Natural killer cell (primary cell): ENCODE measurements at regions not wholly inside any gene's neighbourhood (a gene's known extent, or its start where the extent isn't known, plus 50 kb on each side); places are given as distances from the start of the nearest gene placed in this dataset.

Experiments
- ATAC-seq, 3 donors: fragments of 150-1000 bp in 2 of 3; fragments of 200-7000 bp in 1 of 3; cut with Tn5 transposase; 1 replicate in 1 of 3; 2 replicates in 2 of 3; pipeline ENCODE4 v1.10.0; 2021; ENCODE audit warnings: mild to moderate bottlenecking in 2 of 3, moderate library complexity in 2 of 3
- DNase-seq, 2 donors: peaks; one replicate each; pipeline versions ENCODE4 v3.0.0 to v3.0.0-alpha.2; 2013 to 2021; ENCODE audit warnings: mixed read lengths in 1 of 2
- H3K27ac ChIP-seq: one replicate; pipeline ENCODE4 v1.5.1; 2013; ENCODE audit warnings: mild to moderate bottlenecking, low read length
- H3K27me3 ChIP-seq: one replicate; pipeline ENCODE4 v1.6.1; 2013; ENCODE audit warnings: low read length; ENCODE audit not compliant: control insufficient read depth, insufficient read depth
- H3K36me3 ChIP-seq: one replicate; pipeline ENCODE4 v1.6.1; 2013; ENCODE audit warnings: low read length; ENCODE audit not compliant: control insufficient read depth, insufficient read depth
- H3K4me1 ChIP-seq: one replicate; pipeline ENCODE4 v1.6.1; 2013; ENCODE audit warnings: low read length; ENCODE audit not compliant: control insufficient read depth, insufficient read depth
- H3K4me3 ChIP-seq: one replicate; pipeline ENCODE4 v1.5.1; 2013; ENCODE audit warnings: low read length
- H3K9me3 ChIP-seq: one replicate; pipeline ENCODE4 v1.6.1; 2013; ENCODE audit warnings: low read length; ENCODE audit not compliant: control insufficient read depth, insufficient read depth
- H3K27ac Mint-ChIP-seq, 2 donors: one replicate each; pipeline ENCODE4 v1.8.0; 2022; ENCODE audit warnings: mild to moderate bottlenecking in 2 of 2, mixed read lengths in 2 of 2, moderate library complexity in 1 of 2
- H3K27me3 Mint-ChIP-seq, 2 donors: one replicate each; pipeline ENCODE4 v1.8.0; 2022; ENCODE audit warnings: low read depth in 2 of 2, mixed read lengths in 2 of 2
- H3K36me3 Mint-ChIP-seq: one replicate; pipeline ENCODE4 v1.8.0; 2022; ENCODE audit warnings: mixed read lengths
- H3K4me1 Mint-ChIP-seq, 2 donors: one replicate each; pipeline ENCODE4 v1.8.0; 2022; ENCODE audit warnings: mixed read lengths in 2 of 2
- H3K4me3 Mint-ChIP-seq: one replicate; pipeline ENCODE4 v1.8.0; 2022; ENCODE audit warnings: mild to moderate bottlenecking, moderate library complexity, mixed read lengths
- H3K9me3 Mint-ChIP-seq, 2 donors: one replicate each; pipeline ENCODE4 v1.8.0; 2022; ENCODE audit warnings: mixed read lengths in 2 of 2
- CTCF ChIP-seq: fragments of 200-600 bp; IDR thresholded peaks from one replicate; pipeline ENCODE4 v1.8.0; 2022; ENCODE audit warnings: antibody characterized with exemption
- WGBS: methylation state at CpG from one replicate; pipeline ENCODE4 v1.1.7; 2013; ENCODE audit warnings: missing lambda C conversion rate; ENCODE audit not compliant: insufficient coverage; 5-methylcytosine and 5-hydroxymethylcytosine counted together
- intact Hi-C: fragments of 100-400 bp; cut with micrococcal nuclease; formaldehyde crosslinking; loops from one replicate; pipeline ENCODE4 v1.14.2; 2022

GRCh38 chr13:53138376-53139036, 109.9 kb downstream of the OLFM4 start:
- Histone ChIP-seq H3K4me1 (no peaks in the 10 kb centered on the region), H3K4me3 (no peak overlapping the region), H3K27ac (no peak overlapping the region), H3K27me3 (no peaks in the 10 kb centered on the region), H3K9me3 (no peaks in the 10 kb centered on the region), H3K36me3 (no peaks in the 10 kb centered on the region)
- intact Hi-C loops = no loop called here
- no peak for DNase-seq
- WGBS = 91% methylated on average over 12 of the region's 14 CpGs
- ATAC-seq = no peak
- no peaks in the 10 kb centered on the region for H3K4me1 Mint-ChIP-seq
- H3K4me3 Mint-ChIP-seq = no peak overlapping the region
- no peak for TF ChIP-seq CTCF
- H3K36me3 Mint-ChIP-seq = no peaks in the 10 kb centered on the region
- no peaks in the 10 kb centered on the region for H3K9me3 Mint-ChIP-seq
- H3K27me3 Mint-ChIP-seq = no peaks in the 10 kb centered on the region
- no peak overlapping the region for H3K27ac Mint-ChIP-seq

DNA sequence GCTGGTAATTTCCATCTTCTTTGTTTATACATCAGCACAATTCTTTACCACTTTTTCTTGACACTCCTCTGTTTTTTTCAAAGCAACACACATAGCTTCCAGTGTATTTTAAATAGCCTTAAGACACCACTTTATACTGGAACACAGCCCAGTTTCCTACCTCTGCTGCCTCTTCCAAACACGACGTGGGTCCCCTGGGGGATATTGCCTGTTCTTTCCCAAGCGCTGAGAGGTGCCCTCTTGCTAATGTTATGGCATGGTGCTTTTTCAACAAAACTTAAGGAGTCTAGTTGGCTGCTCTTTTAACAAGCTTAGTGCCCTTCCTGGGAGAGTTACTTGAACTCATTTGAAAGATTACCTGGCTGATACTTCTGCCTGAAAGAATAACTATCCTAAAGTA, 112.7 kb downstream of the OLFM4 start:
- no peak for ATAC-seq
- H3K27ac Mint-ChIP-seq = no peak overlapping the region
- no peak overlapping the region for H3K4me3 Mint-ChIP-seq
- no peaks in the 10 kb centered on the region for H3K36me3 ChIP-seq
- peaks cover 5 to 7% of the 10 kb centered on the region in 2 donors for H3K27me3 Mint-ChIP-seq
- no peaks in the 10 kb centered on the region for H3K4me1 ChIP-seq
- no peaks in the 10 kb centered on the region for H3K9me3 ChIP-seq
- H3K36me3 Mint-ChIP-seq = no peaks in the 10 kb centered on the region
- no peaks in the 10 kb centered on the region for H3K27me3 ChIP-seq
- H3K4me1 Mint-ChIP-seq = no peaks in the 10 kb centered on the region
- no peak overlapping the region for H3K4me3 ChIP-seq
- no peak for TF ChIP-seq CTCF
- no peaks in the 10 kb centered on the region for H3K9me3 Mint-ChIP-seq
- H3K27ac ChIP-seq = no peak overlapping the region
- no peak for DNase-seq
- WGBS = 76% methylated on average over 3 of the region's 3 CpGs
- intact Hi-C loops = no loop called here

DNA sequence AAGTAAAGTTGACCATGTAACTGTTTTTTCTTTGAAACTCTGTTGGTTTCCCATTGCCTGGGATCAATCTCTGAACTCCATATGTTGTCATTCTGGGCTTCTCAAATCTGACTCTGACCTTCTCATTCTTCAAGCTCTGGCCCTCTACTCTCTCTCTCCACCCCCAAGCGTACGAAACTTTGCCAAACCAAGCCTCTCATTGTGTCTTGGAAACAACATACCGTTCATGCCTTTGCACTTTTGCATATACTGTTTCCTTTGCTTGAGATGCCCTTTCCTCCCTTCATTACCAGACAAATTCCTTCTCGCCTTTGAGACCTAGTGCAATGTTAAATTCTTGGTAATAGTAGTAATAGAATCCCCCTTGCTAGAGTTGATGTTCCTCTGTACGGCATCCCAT, 113.7 kb downstream of the OLFM4 start:
- WGBS = 80% methylated on average over 4 of the region's 5 CpGs
- no peaks in the 10 kb centered on the region for H3K4me1 Mint-ChIP-seq
- no peak for DNase-seq
- no peak for ATAC-seq
- intact Hi-C loops = no loop called here
- Histone ChIP-seq H3K36me3 (no peaks in the 10 kb centered on the region), H3K4me3 (no peak overlapping the region), H3K27me3 (no peaks in the 10 kb centered on the region), H3K4me1 (no peaks in the 10 kb centered on the region), H3K27ac (no peak overlapping the region), H3K9me3 (no peaks in the 10 kb centered on the region)
- no peaks in the 10 kb centered on the region for H3K9me3 Mint-ChIP-seq
- no peak overlapping the region for H3K27ac Mint-ChIP-seq
- H3K36me3 Mint-ChIP-seq = no peaks in the 10 kb centered on the region
- no peak overlapping the region for H3K4me3 Mint-ChIP-seq
- H3K27me3 Mint-ChIP-seq = peaks cover 5 to 7% of the 10 kb centered on the region in 2 donors
- no peak for TF ChIP-seq CTCF

- Histone ChIP-seq H3K4me3 (no peak overlapping the region), H3K4me1 (no peaks in the 10 kb centered on the region), H3K27me3 (no peaks in the 10 kb centered on the region), H3K9me3 (no peaks in the 10 kb centered on the region), H3K36me3 (no peaks in the 10 kb centered on the region), H3K27ac (no peak overlapping the region)
- Mint-ChIP-seq H3K4me1 (no peaks in the 10 kb centered on the region), H3K27me3 (peaks cover 5 to 7% of the 10 kb centered on the region in 2 donors), H3K27ac (no peak overlapping the region), H3K4me3 (no peak overlapping the region), H3K36me3 (no peaks in the 10 kb centered on the region), H3K9me3 (no peaks in the 10 kb centered on the region)
- TF ChIP-seq CTCF = no peak
- no peak for DNase-seq
- no peak for ATAC-seq
- intact Hi-C loops = no loop called here
- WGBS = 83% methylated on average over 6 of the region's 6 CpGs
Measured at GRCh38 chr13:53143757-53144339, 115.2 kb downstream of the OLFM4 start.
